DOHH2 (cell line): ENCODE measurements at regions not wholly inside any gene's neighbourhood (a gene's known extent, or its start where the extent isn't known, plus 50 kb on each side); places are given as distances from the start of the nearest gene placed in this dataset.

Source experiments
- H3F3A ChIP-seq: fragments of 200-600 bp; sonication (generic), shearing (Covaris generic); 2 replicates; pipeline ENCODE4 v1.6.0; 2016; ENCODE audit warnings: antibody characterized with exemption, mild to moderate bottlenecking; ENCODE audit not compliant: control insufficient read depth, insufficient read depth
- H3K27ac ChIP-seq: fragments of 200-600 bp; sonication (generic); 2 replicates; pipeline ENCODE4 v1.5.1; 2014; ENCODE audit warnings: low read depth, mild to moderate bottlenecking, low read length, moderate library complexity
- H3K27me3 ChIP-seq: fragments of 200-600 bp; sonication (generic); 2 replicates; pipeline ENCODE4 v1.6.1; 2014; ENCODE audit warnings: mild to moderate bottlenecking, low read length, mixed read lengths; ENCODE audit not compliant: control insufficient read depth
- H3K36me3 ChIP-seq: fragments of 200-600 bp; sonication (generic); 2 replicates; pipeline ENCODE4 v1.6.1; 2014; ENCODE audit warnings: mild to moderate bottlenecking, low read length, moderate library complexity, mixed read lengths; ENCODE audit not compliant: control insufficient read depth
- H3K4me1 ChIP-seq: fragments of 200-600 bp; sonication (generic); 2 replicates; pipeline ENCODE4 v1.6.1; 2014; ENCODE audit warnings: mild to moderate bottlenecking, low read length, mixed read lengths; ENCODE audit not compliant: control insufficient read depth
- H3K4me2 ChIP-seq: fragments of 200-600 bp; sonication (generic); 2 replicates; pipeline ENCODE4 v1.6.0; 2014; ENCODE audit warnings: mild to moderate bottlenecking, low read length, moderate library complexity
- H3K4me3 ChIP-seq: fragments of 200-600 bp; sonication (generic); 2 replicates; pipeline ENCODE4 v1.5.1; 2014; ENCODE audit warnings: mild to moderate bottlenecking, low read length, mixed read lengths
- H3K79me2 ChIP-seq: fragments of 200-600 bp; sonication (generic); 2 replicates; pipeline ENCODE4 v1.6.1; 2014; ENCODE audit warnings: mild to moderate bottlenecking, low read length, mixed read lengths; ENCODE audit not compliant: control insufficient read depth
- H3K9me2 ChIP-seq: fragments of 200-600 bp; sonication (generic); replicated peaks from 2 replicates; pipeline ENCODE4 v1.6.1; 2014; ENCODE audit warnings: mild to moderate bottlenecking, low read length, mixed read lengths; ENCODE audit not compliant: control insufficient read depth
- H3K9me3 ChIP-seq: fragments of 200-600 bp; sonication (generic); 2 replicates; pipeline ENCODE4 v1.6.1; 2014; ENCODE audit warnings: antibody characterized with exemption, low read length, mixed read lengths; ENCODE audit not compliant: control insufficient read depth, insufficient read depth
- H4K20me1 ChIP-seq: fragments of 200-600 bp; sonication (generic); 2 replicates; pipeline ENCODE4 v1.6.0; 2014; ENCODE audit warnings: low read depth, mild to moderate bottlenecking, antibody characterized with exemption, low read length, moderate library complexity; ENCODE audit not compliant: control insufficient read depth, insufficient read depth
- CTCF ChIP-seq: fragments of 200-600 bp; sonication (generic); IDR thresholded peaks from one replicate; pipeline ENCODE4 v1.5.1; 2014; ENCODE audit warnings: antibody characterized with exemption, mild to moderate bottlenecking, low read depth, low read length; ENCODE audit not compliant: poor library complexity, severe bottlenecking
- EZH2phosphoT487 ChIP-seq: fragments of 200-600 bp; sonication (generic); IDR thresholded peaks from 2 replicates; pipeline ENCODE4 v1.6.1; 2017; ENCODE audit warnings: borderline replicate concordance, mild to moderate bottlenecking, antibody characterized with exemption, low read length, moderate library complexity, mixed read lengths

GRCh38 chr4:160980091-160980490 lies 1183.7 kb downstream of the FSTL5 start:
- Histone ChIP-seq H3F3A (no peaks in the 10 kb centered on the region), H3K79me2 (no peaks in the 10 kb centered on the region), H3K4me2 (no peak overlapping the region), H3K4me1 (no peaks in the 10 kb centered on the region), H3K9me3 (no peaks in the 10 kb centered on the region), H3K27me3 (no peaks in the 10 kb centered on the region), H3K4me3 (no peak overlapping the region), H4K20me1 (no peaks in the 10 kb centered on the region), H3K9me2 (no peaks in the 10 kb centered on the region), H3K27ac (no peak overlapping the region), H3K36me3 (no peaks in the 10 kb centered on the region)
- no peak for TF ChIP-seq EZH2phosphoT487
- no peak for TF ChIP-seq CTCF

GRCh38 chr4:160981083-160981482 lies 1182.7 kb downstream of the FSTL5 start:
- Histone ChIP-seq H3K27me3 (no peaks in the 10 kb centered on the region), H3K79me2 (no peaks in the 10 kb centered on the region), H3K36me3 (no peaks in the 10 kb centered on the region), H3K4me3 (no peak overlapping the region), H3K9me3 (no peaks in the 10 kb centered on the region), H3K27ac (no peak overlapping the region), H4K20me1 (no peaks in the 10 kb centered on the region), H3K4me2 (no peak overlapping the region), H3K9me2 (no peaks in the 10 kb centered on the region), H3K4me1 (no peaks in the 10 kb centered on the region), H3F3A (no peaks in the 10 kb centered on the region)
- TF ChIP-seq CTCF, result no peak
- TF ChIP-seq EZH2phosphoT487, result no peak

- no peaks in the 10 kb centered on the region for H3K79me2 ChIP-seq
- H3K36me3 ChIP-seq, result no peaks in the 10 kb centered on the region
- H3F3A ChIP-seq, result no peaks in the 10 kb centered on the region
- H3K27me3 ChIP-seq, result no peaks in the 10 kb centered on the region
- H3K4me2 ChIP-seq, result no peak overlapping the region
- no peak overlapping the region for H3K27ac ChIP-seq
- no peak overlapping the region for H3K4me3 ChIP-seq
- no peaks in the 10 kb centered on the region for H4K20me1 ChIP-seq
- H3K9me3 ChIP-seq, result no peaks in the 10 kb centered on the region
- no peaks in the 10 kb centered on the region for H3K4me1 ChIP-seq
- TF ChIP-seq CTCF (no peak), EZH2phosphoT487 (no peak)
- H3K9me2 ChIP-seq, result no peaks in the 10 kb centered on the region
These were observed 1180.8 kb downstream of the FSTL5 start for GRCh38 chr4:160983035-160983434.

GRCh38 chr4:161002386-161002785 lies 1161.4 kb downstream of the FSTL5 start:
- no peaks in the 10 kb centered on the region for H3F3A ChIP-seq

More at GRCh38 chr4:161002386-161002785, 1161.4 kb downstream of the FSTL5 start:
- Histone ChIP-seq H3K79me2 (no peaks in the 10 kb centered on the region), H3K4me1 (no peaks in the 10 kb centered on the region), H3K9me2 (no peaks in the 10 kb centered on the region), H4K20me1 (no peaks in the 10 kb centered on the region), H3K27ac (no peak overlapping the region), H3K36me3 (no peaks in the 10 kb centered on the region), H3K4me2 (no peak overlapping the region), H3K4me3 (no peak overlapping the region), H3K27me3 (no peaks in the 10 kb centered on the region), H3K9me3 (peaks cover 4% of the 10 kb centered on the region; the same call in 1 of the 2 replicates)
- TF ChIP-seq EZH2phosphoT487 (no peak), CTCF (no peak)
